ENCODE measurements at regions not wholly inside any gene's neighbourhood (a gene's known extent, or its start where the extent isn't known, plus 50 kb on each side); places are given as distances from the start of the nearest gene placed in this dataset.
A peak's percentile ranks its signal among the peaks of the same experiment; 100 is the strongest.

GRCh38 chr2:425947-426346 lies 138.1 kb upstream of the ALKAL2 start:
- TF ChIP-seq JUND (IDR thresholded peaks at IDR 0.05; ENCODE audit: low read depth): no peak
- no peak for DNase-seq (ENCODE audit: low read depth in 1 of 2, low spot score in 1 of 2)
- in situ Hi-C loops (cut with HindIII; ENCODE audit: low pct_unique_long_range_greater_than_20kb, low sequenced_read_pairs): no loop called here

GRCh38 chr2:425243-425642 lies 137.4 kb upstream of the ALKAL2 start:
- in situ Hi-C loops (cut with HindIII; ENCODE audit: low pct_unique_long_range_greater_than_20kb, low sequenced_read_pairs): no loop called here
- no peak for DNase-seq (ENCODE audit: low read depth in 1 of 2, low spot score in 1 of 2)
- no peak for TF ChIP-seq JUND (IDR thresholded peaks at IDR 0.05; ENCODE audit: low read depth)

DNA sequence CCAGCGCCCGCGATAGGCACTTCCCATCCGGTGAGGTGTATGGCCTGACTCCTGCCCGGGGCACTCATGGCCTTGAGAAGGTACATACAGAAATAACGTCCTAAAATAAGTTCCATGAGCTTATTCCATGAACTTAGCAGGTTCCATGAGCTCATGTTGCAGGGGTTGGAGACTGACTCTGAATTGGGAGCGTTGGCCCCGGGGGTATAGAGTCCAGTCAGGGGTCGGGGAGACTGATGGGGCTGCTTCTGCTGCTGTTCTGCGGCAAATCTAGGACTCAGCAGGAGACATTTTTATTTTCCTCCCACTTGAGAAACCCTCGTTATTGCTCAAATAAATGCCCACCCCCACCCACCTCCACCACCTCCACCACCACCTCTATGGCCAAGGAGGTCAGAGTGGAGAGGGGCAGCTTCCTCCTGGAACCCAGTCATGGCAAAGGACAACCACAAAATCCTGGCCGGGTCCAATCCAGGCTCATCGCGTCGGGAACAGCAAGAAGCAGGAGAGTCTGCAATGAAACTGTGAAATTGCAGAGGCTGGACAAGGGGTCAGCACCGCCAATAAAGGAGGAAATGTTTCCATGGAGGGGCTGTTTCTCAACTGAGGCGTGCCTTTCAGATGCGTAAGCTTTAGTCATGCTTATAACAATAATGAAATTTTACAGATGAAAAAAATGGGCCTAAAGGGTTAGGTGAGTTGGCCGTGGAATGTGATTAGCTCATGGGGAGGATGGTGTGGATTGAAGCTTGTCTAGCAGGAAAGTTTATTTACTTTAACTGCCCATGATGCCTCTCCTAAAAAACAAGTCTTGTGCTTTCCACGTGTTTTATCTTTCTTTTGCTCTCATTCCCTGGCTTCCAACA lies 136.6 kb upstream of the ALKAL2 start:
- DNase-seq (ENCODE audit: low read depth in 1 of 2, low spot score in 1 of 2): peak; percentile 24 to 39
- TF ChIP-seq JUND (IDR thresholded peaks at IDR 0.05; ENCODE audit: low read depth): no peak
- in situ Hi-C loops (cut with HindIII; ENCODE audit: low pct_unique_long_range_greater_than_20kb, low sequenced_read_pairs): no loop called here

GRCh38 chr2:423479-423878 lies 135.6 kb upstream of the ALKAL2 start:
- no peak for TF ChIP-seq JUND (IDR thresholded peaks at IDR 0.05; ENCODE audit: low read depth)
- in situ Hi-C loops (cut with HindIII; ENCODE audit: low pct_unique_long_range_greater_than_20kb, low sequenced_read_pairs): no loop called here
- peak; percentile 56 to 62 for DNase-seq (ENCODE audit: low read depth in 1 of 2, low spot score in 1 of 2)

- no peak for DNase-seq (ENCODE audit: low read depth in 1 of 2, low spot score in 1 of 2)
- no peak for TF ChIP-seq JUND (IDR thresholded peaks at IDR 0.05; ENCODE audit: low read depth)
- in situ Hi-C loops (cut with HindIII; ENCODE audit: low pct_unique_long_range_greater_than_20kb, low sequenced_read_pairs): no loop called here
Measured at GRCh38 chr2:422676-423435, 135.0 kb upstream of the ALKAL2 start.

GRCh38 chr2:421406-421805 lies 133.5 kb upstream of the ALKAL2 start:
- in situ Hi-C loops (cut with HindIII; ENCODE audit: low pct_unique_long_range_greater_than_20kb, low sequenced_read_pairs): no loop called here
- no peak for DNase-seq (ENCODE audit: low read depth in 1 of 2, low spot score in 1 of 2)
- no peak for TF ChIP-seq JUND (IDR thresholded peaks at IDR 0.05; ENCODE audit: low read depth)

- DNase-seq (ENCODE audit: low read depth in 1 of 2, low spot score in 1 of 2): no peak
- TF ChIP-seq JUND (IDR thresholded peaks at IDR 0.05; ENCODE audit: low read depth): no peak
- in situ Hi-C loops (cut with HindIII; ENCODE audit: low pct_unique_long_range_greater_than_20kb, low sequenced_read_pairs): no loop called here
Measured at GRCh38 chr2:419687-420317, 131.9 kb upstream of the ALKAL2 start.

GRCh38 chr2:417662-418061 lies 129.8 kb upstream of the ALKAL2 start:
- no peak for DNase-seq (ENCODE audit: low read depth in 1 of 2, low spot score in 1 of 2)
- in situ Hi-C loops (cut with HindIII; ENCODE audit: low pct_unique_long_range_greater_than_20kb, low sequenced_read_pairs): no loop called here
- no peak for TF ChIP-seq JUND (IDR thresholded peaks at IDR 0.05; ENCODE audit: low read depth)

DNA sequence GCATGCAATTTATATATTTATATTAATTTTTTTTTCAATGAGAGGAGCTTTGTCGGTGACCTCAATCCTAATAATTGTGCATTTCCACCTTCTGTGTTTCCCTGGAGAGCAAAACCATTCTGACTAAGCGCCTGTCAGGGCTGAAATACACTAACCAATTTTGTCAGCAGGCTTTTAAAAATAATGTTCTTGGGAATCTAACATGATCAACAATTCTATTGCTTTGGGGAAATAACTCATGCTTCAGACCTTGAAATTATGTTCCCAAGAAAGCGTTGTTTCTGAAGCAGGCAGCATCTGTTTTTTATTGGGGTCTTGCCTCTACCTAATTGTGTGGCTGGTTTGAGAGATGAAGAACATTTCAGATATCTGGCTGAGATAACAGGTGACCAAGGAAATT lies 129.1 kb upstream of the ALKAL2 start:
- in situ Hi-C loops (cut with HindIII; ENCODE audit: low pct_unique_long_range_greater_than_20kb, low sequenced_read_pairs): no loop called here
- no peak for TF ChIP-seq JUND (IDR thresholded peaks at IDR 0.05; ENCODE audit: low read depth)
- DNase-seq (ENCODE audit: low read depth in 1 of 2, low spot score in 1 of 2): no peak

GRCh38 chr2:415986-416610 lies 128.2 kb upstream of the ALKAL2 start:
- DNase-seq (ENCODE audit: low read depth in 1 of 2, low spot score in 1 of 2): no peak
- TF ChIP-seq JUND (IDR thresholded peaks at IDR 0.05; ENCODE audit: low read depth): no peak
- in situ Hi-C loops (cut with HindIII; ENCODE audit: low pct_unique_long_range_greater_than_20kb, low sequenced_read_pairs): no loop called here

DNA sequence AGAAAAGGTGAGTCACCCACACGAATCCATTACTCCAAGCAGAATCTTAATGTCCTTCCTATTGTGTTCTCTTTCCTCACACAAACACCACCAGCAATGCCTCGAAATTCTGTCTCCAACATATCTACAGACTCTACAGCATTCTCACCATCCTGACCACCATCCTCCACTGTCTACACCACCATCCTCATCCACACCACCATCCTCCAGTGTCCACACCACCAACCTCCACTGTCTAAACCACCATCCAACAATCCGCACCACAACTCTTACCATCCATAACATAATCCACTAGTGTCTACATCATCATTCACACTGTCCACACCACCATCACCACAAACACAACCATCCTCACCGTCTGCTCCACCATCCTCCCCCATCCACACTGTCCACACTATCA lies 121.6 kb upstream of the ALKAL2 start:
- no peak for TF ChIP-seq JUND (IDR thresholded peaks at IDR 0.05; ENCODE audit: low read depth)
- no peak for DNase-seq (ENCODE audit: low read depth in 1 of 2, low spot score in 1 of 2)
- in situ Hi-C loops (cut with HindIII; ENCODE audit: low pct_unique_long_range_greater_than_20kb, low sequenced_read_pairs): no loop called here

GRCh38 chr2:407630-408029 lies 119.7 kb upstream of the ALKAL2 start:
- in situ Hi-C loops (cut with HindIII; ENCODE audit: low pct_unique_long_range_greater_than_20kb, low sequenced_read_pairs): no loop called here
- no peak for DNase-seq (ENCODE audit: low read depth in 1 of 2, low spot score in 1 of 2)
- no peak for TF ChIP-seq JUND (IDR thresholded peaks at IDR 0.05; ENCODE audit: low read depth)

Measured in T47D (cell line).